ENCODE measurements at regions not wholly inside any gene's neighbourhood (a gene's known extent, or its start where the extent isn't known, plus 50 kb on each side); places are given as distances from the start of the nearest gene placed in this dataset.

GRCh38 chr2:2546046-2546445 lies 215.0 kb upstream of the MYT1L start:
- Histone ChIP-seq H3K9ac (ENCODE audit: low read length) (no peak overlapping the region), H3K4me2 (ENCODE audit: low read length) (no peak overlapping the region), H3K27me3 (ENCODE audit: low read depth, low read length) (no peaks in the 10 kb centered on the region), H3K9me3 (ENCODE audit: insufficient read depth, low read length) (no peaks in the 10 kb centered on the region), H3K36me3 (replicated peaks; ENCODE audit: low read depth, low read length) (no peaks in the 10 kb centered on the region), H4K20me1 (ENCODE audit: insufficient read depth, low read length) (no peaks in the 10 kb centered on the region), H2AFZ (ENCODE audit: low read depth, low read length) (no peak overlapping the region), H3K4me3 (ENCODE audit: low read length) (no peak overlapping the region), H3K79me2 (ENCODE audit: low read length) (no peaks in the 10 kb centered on the region), H3K4me1 (ENCODE audit: low read length) (no peaks in the 10 kb centered on the region), H3K27ac (ENCODE audit: low read length) (no peak overlapping the region)
- TF ChIP-seq CTCF (IDR thresholded peaks at IDR 0.05; ENCODE audit: low read depth, low read length), result no peak

GRCh38 chr2:2542966-2543611 lies 212.0 kb upstream of the MYT1L start:
- H3K9ac ChIP-seq (ENCODE audit: low read length), result no peak overlapping the region
- H3K27ac ChIP-seq (ENCODE audit: low read length), result no peak overlapping the region
- no peaks in the 10 kb centered on the region for H3K4me1 ChIP-seq (ENCODE audit: low read length)
- H3K4me2 ChIP-seq (ENCODE audit: low read length), result no peak overlapping the region
- no peaks in the 10 kb centered on the region for H3K27me3 ChIP-seq (ENCODE audit: low read depth, low read length)
- TF ChIP-seq CTCF (IDR thresholded peaks at IDR 0.05; ENCODE audit: low read depth, low read length) (no peak), EZH2phosphoT487 (IDR thresholded peaks at IDR 0.05; ENCODE audit: low read depth) (no peak)
- no peaks in the 10 kb centered on the region for H4K20me1 ChIP-seq (ENCODE audit: insufficient read depth, low read length)
- H3K36me3 ChIP-seq (replicated peaks; ENCODE audit: low read depth, low read length), result no peaks in the 10 kb centered on the region
- H3K9me3 ChIP-seq (ENCODE audit: insufficient read depth, low read length), result no peaks in the 10 kb centered on the region
- H3K79me2 ChIP-seq (ENCODE audit: low read length), result no peaks in the 10 kb centered on the region
- no peak overlapping the region for H3K4me3 ChIP-seq (ENCODE audit: low read length)
- no peak overlapping the region for H2AFZ ChIP-seq (ENCODE audit: low read depth, low read length)

GRCh38 chr2:2542316-2542715 lies 211.2 kb upstream of the MYT1L start:
- H3K9ac ChIP-seq (ENCODE audit: low read length), result no peak overlapping the region
- no peaks in the 10 kb centered on the region for H3K4me1 ChIP-seq (ENCODE audit: low read length)
- H4K20me1 ChIP-seq (ENCODE audit: insufficient read depth, low read length), result no peaks in the 10 kb centered on the region
- no peak overlapping the region for H3K4me2 ChIP-seq (ENCODE audit: low read length)
- TF ChIP-seq EZH2phosphoT487 (IDR thresholded peaks at IDR 0.05; ENCODE audit: low read depth), result no peak
- TF ChIP-seq CTCF (IDR thresholded peaks at IDR 0.05; ENCODE audit: low read depth, low read length), result no peak
- H3K9me3 ChIP-seq (ENCODE audit: insufficient read depth, low read length), result no peaks in the 10 kb centered on the region
- no peak overlapping the region for H3K4me3 ChIP-seq (ENCODE audit: low read length)
- H3K79me2 ChIP-seq (ENCODE audit: low read length), result no peaks in the 10 kb centered on the region
- no peaks in the 10 kb centered on the region for H3K36me3 ChIP-seq (replicated peaks; ENCODE audit: low read depth, low read length)
- no peaks in the 10 kb centered on the region for H3K27me3 ChIP-seq (ENCODE audit: low read depth, low read length)
- H2AFZ ChIP-seq (ENCODE audit: low read depth, low read length), result no peak overlapping the region
- no peak overlapping the region for H3K27ac ChIP-seq (ENCODE audit: low read length)

- H3K9me3 ChIP-seq (ENCODE audit: insufficient read depth, low read length), result no peaks in the 10 kb centered on the region
Observed at GRCh38 chr2:2540406-2540805, 209.3 kb upstream of the MYT1L start.

More at GRCh38 chr2:2540406-2540805, 209.3 kb upstream of the MYT1L start:
- H3K4me2 ChIP-seq (ENCODE audit: low read length), result no peak overlapping the region
- no peaks in the 10 kb centered on the region for H3K36me3 ChIP-seq (replicated peaks; ENCODE audit: low read depth, low read length)
- no peak overlapping the region for H3K9ac ChIP-seq (ENCODE audit: low read length)
- TF ChIP-seq EZH2phosphoT487 (IDR thresholded peaks at IDR 0.05; ENCODE audit: low read depth), result no peak
- TF ChIP-seq CTCF (IDR thresholded peaks at IDR 0.05; ENCODE audit: low read depth, low read length), result no peak
- no peaks in the 10 kb centered on the region for H3K79me2 ChIP-seq (ENCODE audit: low read length)
- no peak overlapping the region for H3K4me3 ChIP-seq (ENCODE audit: low read length)
- no peaks in the 10 kb centered on the region for H3K27me3 ChIP-seq (ENCODE audit: low read depth, low read length)
- H4K20me1 ChIP-seq (ENCODE audit: insufficient read depth, low read length), result no peaks in the 10 kb centered on the region
- H3K4me1 ChIP-seq (ENCODE audit: low read length), result no peaks in the 10 kb centered on the region
- no peak overlapping the region for H2AFZ ChIP-seq (ENCODE audit: low read depth, low read length)
- no peak overlapping the region for H3K27ac ChIP-seq (ENCODE audit: low read length)
